ENCODE measurements at regions not wholly inside any gene's neighbourhood (a gene's known extent, or its start where the extent isn't known, plus 50 kb on each side); places are given as distances from the start of the nearest gene placed in this dataset.

- Histone ChIP-seq H3K27me3 (ENCODE audit: control insufficient read depth in 3 of 3, insufficient read depth in 3 of 3, low read length in 3 of 3) (no peaks in the 10 kb centered on the region), H3K27ac (ENCODE audit: low read depth, low read length) (no peak overlapping the region), H3K4me1 (ENCODE audit: control insufficient read depth in 3 of 3, insufficient read depth in 3 of 3, low read length in 3 of 3) (no peaks in the 10 kb centered on the region), H3K4me3 (ENCODE audit: low read length in 3 of 3) (no peak overlapping the region), H3K36me3 (ENCODE audit: control insufficient read depth in 3 of 3, insufficient read depth in 3 of 3, low read length in 3 of 3) (no peaks in the 10 kb centered on the region), H3K9ac (ENCODE audit: low read depth in 1 of 3, low read length in 3 of 3) (no peak overlapping the region), H3K9me3 (ENCODE audit: control insufficient read depth in 3 of 3, low read length in 3 of 3) (peaks cover 0 to 4% (median under 1%) of the 10 kb centered on the region in 3 donors)
Measured at GRCh38 chr7:110153222-110153621, 937.7 kb upstream of the LRRN3 start.

- H3K27me3 ChIP-seq (ENCODE audit: control insufficient read depth in 3 of 3, insufficient read depth in 3 of 3, low read length in 3 of 3): no peaks in the 10 kb centered on the region
- no peak overlapping the region for H3K27ac ChIP-seq (ENCODE audit: low read depth, low read length)
- no peaks in the 10 kb centered on the region for H3K4me1 ChIP-seq (ENCODE audit: control insufficient read depth in 3 of 3, insufficient read depth in 3 of 3, low read length in 3 of 3)
- H3K9me3 ChIP-seq (ENCODE audit: control insufficient read depth in 3 of 3, low read length in 3 of 3): no peaks in the 10 kb centered on the region
- no peaks in the 10 kb centered on the region for H3K36me3 ChIP-seq (ENCODE audit: control insufficient read depth in 3 of 3, insufficient read depth in 3 of 3, low read length in 3 of 3)
- no peak overlapping the region for H3K9ac ChIP-seq (ENCODE audit: low read depth in 1 of 3, low read length in 3 of 3)
- no peak overlapping the region for H3K4me3 ChIP-seq (ENCODE audit: low read length in 3 of 3)
Measured at GRCh38 chr7:110156511-110156910, 934.4 kb upstream of the LRRN3 start.

- Histone ChIP-seq H3K4me1 (ENCODE audit: control insufficient read depth in 3 of 3, insufficient read depth in 3 of 3, low read length in 3 of 3) (no peaks in the 10 kb centered on the region), H3K27me3 (ENCODE audit: control insufficient read depth in 3 of 3, insufficient read depth in 3 of 3, low read length in 3 of 3) (no peaks in the 10 kb centered on the region), H3K36me3 (ENCODE audit: control insufficient read depth in 3 of 3, insufficient read depth in 3 of 3, low read length in 3 of 3) (no peaks in the 10 kb centered on the region), H3K9ac (ENCODE audit: low read depth in 1 of 3, low read length in 3 of 3) (no peak overlapping the region), H3K27ac (ENCODE audit: low read depth, low read length) (no peak overlapping the region), H3K9me3 (ENCODE audit: control insufficient read depth in 3 of 3, low read length in 3 of 3) (no peaks in the 10 kb centered on the region), H3K4me3 (ENCODE audit: low read length in 3 of 3) (no peak overlapping the region)
Measured at GRCh38 chr7:110157631-110158362, 933.1 kb upstream of the LRRN3 start.

GRCh38 chr7:110168010-110168409 lies 922.9 kb upstream of the LRRN3 start:
- Histone ChIP-seq H3K4me3 (ENCODE audit: low read length in 3 of 3) (no peak overlapping the region), H3K36me3 (ENCODE audit: control insufficient read depth in 3 of 3, insufficient read depth in 3 of 3, low read length in 3 of 3) (no peaks in the 10 kb centered on the region), H3K4me1 (ENCODE audit: control insufficient read depth in 3 of 3, insufficient read depth in 3 of 3, low read length in 3 of 3) (no peaks in the 10 kb centered on the region), H3K27ac (ENCODE audit: low read depth, low read length) (no peak overlapping the region), H3K9me3 (ENCODE audit: control insufficient read depth in 3 of 3, low read length in 3 of 3) (no peaks in the 10 kb centered on the region), H3K27me3 (ENCODE audit: control insufficient read depth in 3 of 3, insufficient read depth in 3 of 3, low read length in 3 of 3) (no peaks in the 10 kb centered on the region), H3K9ac (ENCODE audit: low read depth in 1 of 3, low read length in 3 of 3) (no peak overlapping the region)

GRCh38 chr7:110170841-110171240 lies 920.1 kb upstream of the LRRN3 start:
- H3K9me3 ChIP-seq (ENCODE audit: control insufficient read depth in 3 of 3, low read length in 3 of 3): no peaks in the 10 kb centered on the region
- no peak overlapping the region for H3K9ac ChIP-seq (ENCODE audit: low read depth in 1 of 3, low read length in 3 of 3)
- H3K27ac ChIP-seq (ENCODE audit: low read depth, low read length): no peak overlapping the region
- no peak overlapping the region for H3K4me3 ChIP-seq (ENCODE audit: low read length in 3 of 3)
- no peaks in the 10 kb centered on the region for H3K36me3 ChIP-seq (ENCODE audit: control insufficient read depth in 3 of 3, insufficient read depth in 3 of 3, low read length in 3 of 3)
- no peaks in the 10 kb centered on the region for H3K4me1 ChIP-seq (ENCODE audit: control insufficient read depth in 3 of 3, insufficient read depth in 3 of 3, low read length in 3 of 3)
- H3K27me3 ChIP-seq (ENCODE audit: control insufficient read depth in 3 of 3, insufficient read depth in 3 of 3, low read length in 3 of 3): no peaks in the 10 kb centered on the region

GRCh38 chr7:110177463-110177862 lies 913.5 kb upstream of the LRRN3 start:
- no peaks in the 10 kb centered on the region for H3K36me3 ChIP-seq (ENCODE audit: control insufficient read depth in 3 of 3, insufficient read depth in 3 of 3, low read length in 3 of 3)
- H3K9me3 ChIP-seq (ENCODE audit: control insufficient read depth in 3 of 3, low read length in 3 of 3): no peaks in the 10 kb centered on the region
- H3K9ac ChIP-seq (ENCODE audit: low read depth in 1 of 3, low read length in 3 of 3): no peak overlapping the region
- no peak overlapping the region for H3K4me3 ChIP-seq (ENCODE audit: low read length in 3 of 3)
- H3K27ac ChIP-seq (ENCODE audit: low read depth, low read length): no peak overlapping the region
- H3K27me3 ChIP-seq (ENCODE audit: control insufficient read depth in 3 of 3, insufficient read depth in 3 of 3, low read length in 3 of 3): no peaks in the 10 kb centered on the region
- H3K4me1 ChIP-seq (ENCODE audit: control insufficient read depth in 3 of 3, insufficient read depth in 3 of 3, low read length in 3 of 3): no peaks in the 10 kb centered on the region

GRCh38 chr7:110179037-110179436 lies 911.9 kb upstream of the LRRN3 start:
- H3K9me3 ChIP-seq (ENCODE audit: control insufficient read depth in 3 of 3, low read length in 3 of 3): no peaks in the 10 kb centered on the region
- H3K4me3 ChIP-seq (ENCODE audit: low read length in 3 of 3): no peak overlapping the region
- no peak overlapping the region for H3K27ac ChIP-seq (ENCODE audit: low read depth, low read length)
- no peaks in the 10 kb centered on the region for H3K4me1 ChIP-seq (ENCODE audit: control insufficient read depth in 3 of 3, insufficient read depth in 3 of 3, low read length in 3 of 3)
- H3K9ac ChIP-seq (ENCODE audit: low read depth in 1 of 3, low read length in 3 of 3): no peak overlapping the region
- no peaks in the 10 kb centered on the region for H3K36me3 ChIP-seq (ENCODE audit: control insufficient read depth in 3 of 3, insufficient read depth in 3 of 3, low read length in 3 of 3)
- H3K27me3 ChIP-seq (ENCODE audit: control insufficient read depth in 3 of 3, insufficient read depth in 3 of 3, low read length in 3 of 3): no peaks in the 10 kb centered on the region

- Histone ChIP-seq H3K9ac (ENCODE audit: low read depth in 1 of 3, low read length in 3 of 3) (no peak overlapping the region), H3K36me3 (ENCODE audit: control insufficient read depth in 3 of 3, insufficient read depth in 3 of 3, low read length in 3 of 3) (no peaks in the 10 kb centered on the region), H3K9me3 (ENCODE audit: control insufficient read depth in 3 of 3, low read length in 3 of 3) (no peaks in the 10 kb centered on the region), H3K27ac (ENCODE audit: low read depth, low read length) (no peak overlapping the region), H3K4me1 (ENCODE audit: control insufficient read depth in 3 of 3, insufficient read depth in 3 of 3, low read length in 3 of 3) (no peaks in the 10 kb centered on the region), H3K27me3 (ENCODE audit: control insufficient read depth in 3 of 3, insufficient read depth in 3 of 3, low read length in 3 of 3) (no peaks in the 10 kb centered on the region), H3K4me3 (ENCODE audit: low read length in 3 of 3) (no peak overlapping the region)
Measured at GRCh38 chr7:110181768-110182167, 909.2 kb upstream of the LRRN3 start.

GRCh38 chr7:110186334-110186733 lies 904.6 kb upstream of the LRRN3 start:
- Histone ChIP-seq H3K27ac (ENCODE audit: low read depth, low read length) (no peak overlapping the region), H3K27me3 (ENCODE audit: control insufficient read depth in 3 of 3, insufficient read depth in 3 of 3, low read length in 3 of 3) (no peaks in the 10 kb centered on the region), H3K9me3 (ENCODE audit: control insufficient read depth in 3 of 3, low read length in 3 of 3) (no peaks in the 10 kb centered on the region), H3K4me3 (ENCODE audit: low read length in 3 of 3) (no peak overlapping the region), H3K9ac (ENCODE audit: low read depth in 1 of 3, low read length in 3 of 3) (no peak overlapping the region), H3K36me3 (ENCODE audit: control insufficient read depth in 3 of 3, insufficient read depth in 3 of 3, low read length in 3 of 3) (no peaks in the 10 kb centered on the region), H3K4me1 (ENCODE audit: control insufficient read depth in 3 of 3, insufficient read depth in 3 of 3, low read length in 3 of 3) (no peaks in the 10 kb centered on the region)

- Histone ChIP-seq H3K4me1 (ENCODE audit: control insufficient read depth in 3 of 3, insufficient read depth in 3 of 3, low read length in 3 of 3) (no peaks in the 10 kb centered on the region), H3K27me3 (ENCODE audit: control insufficient read depth in 3 of 3, insufficient read depth in 3 of 3, low read length in 3 of 3) (no peaks in the 10 kb centered on the region), H3K27ac (ENCODE audit: low read depth, low read length) (no peak overlapping the region), H3K36me3 (ENCODE audit: control insufficient read depth in 3 of 3, insufficient read depth in 3 of 3, low read length in 3 of 3) (no peaks in the 10 kb centered on the region), H3K9me3 (ENCODE audit: control insufficient read depth in 3 of 3, low read length in 3 of 3) (no peaks in the 10 kb centered on the region), H3K9ac (ENCODE audit: low read depth in 1 of 3, low read length in 3 of 3) (no peak overlapping the region), H3K4me3 (ENCODE audit: low read length in 3 of 3) (no peak overlapping the region)
Measured at GRCh38 chr7:110187877-110188554, 902.9 kb upstream of the LRRN3 start.
